ENCODE measurements at regions not wholly inside any gene's neighbourhood (a gene's known extent, or its start where the extent isn't known, plus 50 kb on each side); places are given as distances from the start of the nearest gene placed in this dataset.

DNA sequence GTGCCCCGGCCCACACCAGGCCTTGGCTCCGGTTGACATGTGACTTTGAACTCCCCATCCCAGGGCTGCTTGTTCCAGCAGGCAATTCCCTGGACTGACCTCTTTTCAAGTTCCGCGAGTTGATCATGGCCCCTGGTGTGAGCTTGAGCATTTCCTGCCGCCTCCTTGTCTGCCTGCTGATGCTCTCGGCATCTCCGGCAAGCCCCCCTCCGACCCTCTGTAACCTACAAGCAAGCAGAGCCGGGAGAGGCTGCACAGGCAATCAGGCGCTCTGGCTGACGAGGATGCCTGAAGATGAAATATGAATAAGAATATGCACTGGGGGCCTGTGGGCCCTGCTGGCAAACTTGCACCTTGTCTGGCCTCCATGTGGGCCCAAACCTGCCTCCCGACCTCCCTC, 304.9 kb upstream of the MKI67 start:
- no peak for DNase-seq (ENCODE audit: low spot score)
- TF ChIP-seq, protein P1, sequence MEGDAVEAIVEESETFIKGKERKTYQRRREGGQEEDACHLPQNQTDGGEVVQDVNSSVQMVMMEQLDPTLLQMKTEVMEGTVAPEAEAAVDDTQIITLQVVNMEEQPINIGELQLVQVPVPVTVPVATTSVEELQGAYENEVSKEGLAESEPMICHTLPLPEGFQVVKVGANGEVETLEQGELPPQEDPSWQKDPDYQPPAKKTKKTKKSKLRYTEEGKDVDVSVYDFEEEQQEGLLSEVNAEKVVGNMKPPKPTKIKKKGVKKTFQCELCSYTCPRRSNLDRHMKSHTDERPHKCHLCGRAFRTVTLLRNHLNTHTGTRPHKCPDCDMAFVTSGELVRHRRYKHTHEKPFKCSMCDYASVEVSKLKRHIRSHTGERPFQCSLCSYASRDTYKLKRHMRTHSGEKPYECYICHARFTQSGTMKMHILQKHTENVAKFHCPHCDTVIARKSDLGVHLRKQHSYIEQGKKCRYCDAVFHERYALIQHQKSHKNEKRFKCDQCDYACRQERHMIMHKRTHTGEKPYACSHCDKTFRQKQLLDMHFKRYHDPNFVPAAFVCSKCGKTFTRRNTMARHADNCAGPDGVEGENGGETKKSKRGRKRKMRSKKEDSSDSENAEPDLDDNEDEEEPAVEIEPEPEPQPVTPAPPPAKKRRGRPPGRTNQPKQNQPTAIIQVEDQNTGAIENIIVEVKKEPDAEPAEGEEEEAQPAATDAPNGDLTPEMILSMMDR (IDR thresholded peaks at IDR 0.05; ENCODE audit: extremely low read depth, insufficient read depth, missing control alignments) = no peak
- in situ Hi-C loops (cut with MboI; ENCODE audit: low pct_unique_long_range_greater_than_20kb, low sequenced_read_pairs, unreplicated experiment) = no loop called here

DNA sequence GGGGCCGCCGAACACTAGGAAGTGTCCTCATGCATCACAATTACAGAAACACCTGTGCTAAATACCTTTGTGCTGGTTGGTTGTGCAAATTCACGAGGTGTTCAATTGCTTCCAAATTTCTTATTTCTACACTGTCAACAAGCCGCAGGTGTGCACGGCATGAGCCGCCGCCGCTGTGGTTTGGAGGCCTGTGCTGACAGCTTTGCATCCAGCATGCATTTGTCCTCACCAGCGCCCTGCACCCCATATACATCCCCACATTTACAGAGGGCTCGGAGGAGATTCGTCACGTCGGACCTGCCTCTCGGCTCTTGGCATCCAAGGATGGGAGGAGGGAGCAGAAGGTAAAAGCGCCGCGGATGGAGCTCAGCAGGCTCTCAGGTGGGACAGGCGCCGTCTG, 305.3 kb upstream of the MKI67 start:
- in situ Hi-C loops (cut with MboI; ENCODE audit: low pct_unique_long_range_greater_than_20kb, low sequenced_read_pairs, unreplicated experiment) = no loop called here
- no peak for DNase-seq (ENCODE audit: low spot score)
- TF ChIP-seq, protein P1 (IDR thresholded peaks at IDR 0.05; ENCODE audit: extremely low read depth, insufficient read depth, missing control alignments) = no peak

DNA sequence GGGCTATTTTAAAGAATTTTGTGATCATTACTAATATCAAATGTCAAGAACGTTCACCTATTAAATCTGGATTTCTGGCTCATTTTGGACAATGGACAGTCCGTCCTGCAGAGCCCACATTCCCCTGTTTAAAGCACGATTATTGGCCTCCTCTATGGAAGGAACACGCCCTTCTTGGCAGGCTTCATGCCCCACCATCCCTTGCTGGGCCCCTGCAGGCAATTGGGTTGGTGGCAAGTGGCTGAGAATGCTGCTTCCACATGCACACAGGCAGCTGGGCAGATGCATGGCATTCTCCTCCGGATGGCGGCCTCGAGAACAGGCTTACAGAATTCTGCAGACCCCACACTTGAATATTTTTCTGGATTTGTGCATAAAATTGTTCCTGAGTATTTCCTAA, 305.8 kb upstream of the MKI67 start:
- DNase-seq (ENCODE audit: low spot score) = no peak

DNA sequence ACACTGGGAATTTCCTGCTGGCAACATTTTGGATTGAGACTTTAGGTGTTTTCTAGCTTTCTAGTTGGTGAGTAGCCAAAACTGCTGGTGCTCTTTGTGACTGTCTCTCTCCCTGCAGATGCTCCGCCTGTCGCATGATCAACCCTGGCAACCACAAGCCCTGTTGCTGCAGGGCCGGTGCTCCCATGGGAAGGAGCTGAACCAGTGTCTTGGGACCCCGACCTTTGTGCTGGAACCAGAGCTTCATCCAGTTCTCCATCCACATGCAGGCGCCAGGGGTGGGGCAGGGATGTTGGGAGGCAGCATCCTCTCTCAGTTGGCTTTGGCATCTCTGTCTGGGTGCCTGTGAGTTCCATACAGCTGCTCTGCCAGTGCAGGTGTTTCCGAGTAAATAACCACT, 306.2 kb upstream of the MKI67 start:
- DNase-seq (ENCODE audit: low spot score) = no peak
- TF ChIP-seq, protein P1 (IDR thresholded peaks at IDR 0.05; ENCODE audit: extremely low read depth, insufficient read depth, missing control alignments) = no peak
- in situ Hi-C loops (cut with MboI; ENCODE audit: low pct_unique_long_range_greater_than_20kb, low sequenced_read_pairs, unreplicated experiment) = no loop called here

More for the DNA sequence above, 305.8 kb upstream of the MKI67 start:
- in situ Hi-C loops (cut with MboI; ENCODE audit: low pct_unique_long_range_greater_than_20kb, low sequenced_read_pairs, unreplicated experiment) = no loop called here
- TF ChIP-seq, protein P1 (IDR thresholded peaks at IDR 0.05; ENCODE audit: extremely low read depth, insufficient read depth, missing control alignments) = no peak

DNA sequence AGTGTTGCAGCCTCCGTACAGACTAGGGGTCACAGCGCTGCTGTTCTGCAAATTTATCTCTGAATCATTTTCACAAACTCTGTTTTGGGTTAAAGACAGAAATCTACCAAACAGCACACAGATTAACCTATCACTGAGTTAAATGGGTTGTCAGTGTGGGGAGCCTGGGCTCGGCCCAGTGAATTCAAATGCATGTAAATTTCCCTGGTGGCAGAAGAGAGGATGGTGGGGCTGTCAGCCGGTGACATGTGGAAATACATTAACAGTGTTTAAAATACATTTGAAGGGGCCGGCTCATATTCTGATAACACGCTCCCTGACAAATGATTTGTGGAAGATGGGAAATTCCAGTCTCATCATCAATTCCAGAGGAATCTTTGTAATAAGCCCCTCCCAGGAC, 309.6 kb upstream of the MKI67 start:
- in situ Hi-C loops (cut with MboI; ENCODE audit: low pct_unique_long_range_greater_than_20kb, low sequenced_read_pairs, unreplicated experiment) = no loop called here
- DNase-seq (ENCODE audit: low spot score) = no peak
- TF ChIP-seq, protein P1 (IDR thresholded peaks at IDR 0.05; ENCODE audit: extremely low read depth, insufficient read depth, missing control alignments) = no peak

DNA sequence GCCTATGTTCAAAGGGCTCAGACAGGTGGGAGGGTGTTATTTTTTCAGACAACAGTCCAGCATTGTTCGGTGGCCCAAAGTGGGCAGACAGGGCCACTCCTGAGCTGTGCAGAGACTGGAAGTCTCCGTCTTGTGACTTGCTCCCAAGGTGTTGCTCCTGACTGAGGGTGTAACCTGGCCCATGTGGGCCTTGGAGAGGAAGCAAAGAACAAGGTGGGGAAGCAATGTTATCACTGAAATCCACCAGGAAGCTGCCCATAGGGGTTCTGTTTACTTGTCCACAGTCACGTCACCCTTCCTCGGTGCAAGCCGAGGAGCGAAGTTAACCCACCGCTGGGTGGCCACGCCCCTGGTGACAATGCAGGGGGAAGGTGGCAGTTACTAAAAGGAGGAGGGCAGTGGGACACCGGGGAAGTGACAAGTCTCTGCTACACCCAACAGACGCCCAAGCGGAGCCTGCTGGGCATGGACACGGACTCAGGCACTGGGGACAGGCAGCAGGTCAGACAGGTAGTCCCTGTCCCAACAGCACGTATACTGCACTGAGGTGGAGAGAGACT, 311.6 kb upstream of the MKI67 start:
- in situ Hi-C loops (cut with MboI; ENCODE audit: low pct_unique_long_range_greater_than_20kb, low sequenced_read_pairs, unreplicated experiment) = no loop called here
- TF ChIP-seq, protein P1 (IDR thresholded peaks at IDR 0.05; ENCODE audit: extremely low read depth, insufficient read depth, missing control alignments) = no peak
- no peak for DNase-seq (ENCODE audit: low spot score)
